ENCODE measurements at regions not wholly inside any gene's neighbourhood (a gene's known extent, or its start where the extent isn't known, plus 50 kb on each side); places are given as distances from the start of the nearest gene placed in this dataset.

DNA sequence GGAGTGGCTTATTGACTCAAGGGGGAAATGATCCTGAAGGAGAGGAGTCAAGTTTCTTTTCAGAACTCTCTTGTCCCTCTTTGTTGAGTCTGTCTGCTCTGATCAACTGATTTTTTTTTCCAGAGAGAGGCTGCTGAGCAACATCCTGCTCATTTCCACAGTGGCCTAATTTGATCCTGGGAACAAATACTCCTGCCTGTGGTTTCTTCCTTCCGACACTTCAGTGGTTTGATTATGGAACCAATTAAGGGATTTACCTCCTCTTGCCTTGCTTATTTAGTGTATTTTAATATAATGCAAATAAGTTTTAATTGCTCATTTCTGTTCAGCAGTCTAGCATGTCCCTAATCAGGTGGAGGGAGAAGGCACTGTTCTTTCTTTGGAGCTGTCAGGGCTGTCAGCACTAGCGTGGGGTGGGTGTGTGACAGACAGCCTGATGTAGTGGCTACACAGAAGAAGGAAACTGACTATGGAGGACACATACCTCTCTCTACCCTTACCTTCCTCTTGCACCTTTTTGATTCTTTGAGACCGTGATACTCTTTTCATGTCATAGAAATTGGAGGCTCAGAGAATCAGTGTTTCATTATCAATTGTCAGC, 344.9 kb upstream of the STXBP6 start:
- TF ChIP-seq, protein P1, sequence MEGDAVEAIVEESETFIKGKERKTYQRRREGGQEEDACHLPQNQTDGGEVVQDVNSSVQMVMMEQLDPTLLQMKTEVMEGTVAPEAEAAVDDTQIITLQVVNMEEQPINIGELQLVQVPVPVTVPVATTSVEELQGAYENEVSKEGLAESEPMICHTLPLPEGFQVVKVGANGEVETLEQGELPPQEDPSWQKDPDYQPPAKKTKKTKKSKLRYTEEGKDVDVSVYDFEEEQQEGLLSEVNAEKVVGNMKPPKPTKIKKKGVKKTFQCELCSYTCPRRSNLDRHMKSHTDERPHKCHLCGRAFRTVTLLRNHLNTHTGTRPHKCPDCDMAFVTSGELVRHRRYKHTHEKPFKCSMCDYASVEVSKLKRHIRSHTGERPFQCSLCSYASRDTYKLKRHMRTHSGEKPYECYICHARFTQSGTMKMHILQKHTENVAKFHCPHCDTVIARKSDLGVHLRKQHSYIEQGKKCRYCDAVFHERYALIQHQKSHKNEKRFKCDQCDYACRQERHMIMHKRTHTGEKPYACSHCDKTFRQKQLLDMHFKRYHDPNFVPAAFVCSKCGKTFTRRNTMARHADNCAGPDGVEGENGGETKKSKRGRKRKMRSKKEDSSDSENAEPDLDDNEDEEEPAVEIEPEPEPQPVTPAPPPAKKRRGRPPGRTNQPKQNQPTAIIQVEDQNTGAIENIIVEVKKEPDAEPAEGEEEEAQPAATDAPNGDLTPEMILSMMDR (IDR thresholded peaks at IDR 0.05): no peak
- no peak for TF ChIP-seq POLR2A (IDR thresholded peaks at IDR 0.05)
- TF ChIP-seq EP300 (IDR thresholded peaks at IDR 0.05): no peak
